ENCODE measurements at regions not wholly inside any gene's neighbourhood (a gene's known extent, or its start where the extent isn't known, plus 50 kb on each side); places are given as distances from the start of the nearest gene placed in this dataset.

DNA sequence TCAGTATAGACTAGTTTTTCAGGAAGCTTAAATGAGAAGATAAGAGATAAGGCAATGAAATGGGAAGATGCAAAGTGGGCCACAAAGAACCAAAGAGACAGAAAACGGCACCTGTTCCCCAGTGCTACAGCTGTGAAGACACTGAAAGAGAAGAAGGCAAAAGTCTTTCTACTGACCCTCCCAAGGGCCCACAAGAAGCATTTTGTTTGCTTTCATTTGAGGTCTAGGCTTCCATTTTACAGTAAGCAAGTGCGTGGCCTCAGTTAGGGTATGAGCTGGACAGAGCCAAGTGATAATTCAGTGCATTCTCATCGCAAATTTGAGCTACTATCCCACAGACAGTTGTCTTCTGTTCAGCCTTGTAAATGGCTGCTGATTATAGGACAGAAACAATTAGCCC, 53.4 kb upstream of the STK17B start:
- DNase-seq = no peak

DNA sequence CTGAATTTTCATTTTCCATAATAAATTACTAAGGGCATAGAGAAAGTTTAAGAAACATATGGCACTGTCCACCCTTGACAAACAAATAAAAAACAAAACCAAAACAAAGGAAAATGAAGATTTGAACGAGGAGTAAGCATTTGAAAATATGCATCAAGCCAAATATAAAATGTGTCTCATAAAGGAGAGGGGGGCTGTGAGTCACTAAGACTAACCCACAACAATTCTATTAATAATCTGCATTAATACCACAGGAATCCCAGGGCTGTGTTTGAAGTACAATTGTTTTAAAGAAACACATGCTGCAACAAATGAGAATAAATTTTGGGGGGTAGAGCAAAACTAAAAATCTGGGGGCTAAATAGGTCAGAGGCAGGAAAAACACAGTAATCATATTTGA, 53.8 kb upstream of the STK17B start:
- no peak for DNase-seq

- no peak for DNase-seq
Observed at GRCh38 chr2:196226058-196226706, 54.8 kb upstream of the STK17B start.

GRCh38 chr2:196226707-196227065, 55.3 kb upstream of the STK17B start:
- no peak for DNase-seq

GRCh38 chr2:196229013-196229412, 57.6 kb upstream of the STK17B start:
- DNase-seq = no peak

GRCh38 chr2:196230061-196230854, 58.9 kb upstream of the STK17B start:
- peak; percentile 84 for DNase-seq

GRCh38 chr2:196233021-196233804, 61.8 kb upstream of the STK17B start:
- DNase-seq = no peak

GRCh38 chr2:196233805-196234475, 62.6 kb upstream of the STK17B start:
- peak; percentile 44 for DNase-seq

GRCh38 chr2:196234672-196235071, 63.3 kb upstream of the STK17B start:
- DNase-seq = peak; percentile 16

DNA sequence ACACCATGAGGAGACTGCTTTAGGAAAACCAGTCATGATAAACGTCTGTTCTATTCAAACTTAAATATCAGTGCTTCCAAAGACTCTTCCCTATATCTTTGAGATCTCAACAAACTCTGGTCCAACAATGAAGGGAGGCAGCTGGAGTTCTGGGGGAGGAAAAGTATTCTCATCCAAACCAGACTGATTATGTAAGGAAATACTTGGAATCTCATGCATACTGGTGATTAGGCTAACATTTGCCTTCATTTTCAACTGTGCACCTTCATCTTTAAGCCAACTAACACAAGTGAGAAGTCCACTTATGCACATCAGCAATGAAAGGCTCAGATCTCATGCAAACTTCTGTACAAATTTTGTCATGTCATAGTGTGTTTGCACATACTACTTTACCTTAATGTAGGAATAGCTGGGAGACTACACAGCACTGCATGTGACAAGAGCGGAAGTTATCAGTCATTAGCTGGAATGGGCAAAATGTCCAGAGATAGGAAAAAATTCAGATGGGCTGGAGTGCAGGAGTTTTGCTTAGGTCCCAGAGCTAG, 67.5 kb upstream of the STK17B start:
- no peak for DNase-seq

DNA sequence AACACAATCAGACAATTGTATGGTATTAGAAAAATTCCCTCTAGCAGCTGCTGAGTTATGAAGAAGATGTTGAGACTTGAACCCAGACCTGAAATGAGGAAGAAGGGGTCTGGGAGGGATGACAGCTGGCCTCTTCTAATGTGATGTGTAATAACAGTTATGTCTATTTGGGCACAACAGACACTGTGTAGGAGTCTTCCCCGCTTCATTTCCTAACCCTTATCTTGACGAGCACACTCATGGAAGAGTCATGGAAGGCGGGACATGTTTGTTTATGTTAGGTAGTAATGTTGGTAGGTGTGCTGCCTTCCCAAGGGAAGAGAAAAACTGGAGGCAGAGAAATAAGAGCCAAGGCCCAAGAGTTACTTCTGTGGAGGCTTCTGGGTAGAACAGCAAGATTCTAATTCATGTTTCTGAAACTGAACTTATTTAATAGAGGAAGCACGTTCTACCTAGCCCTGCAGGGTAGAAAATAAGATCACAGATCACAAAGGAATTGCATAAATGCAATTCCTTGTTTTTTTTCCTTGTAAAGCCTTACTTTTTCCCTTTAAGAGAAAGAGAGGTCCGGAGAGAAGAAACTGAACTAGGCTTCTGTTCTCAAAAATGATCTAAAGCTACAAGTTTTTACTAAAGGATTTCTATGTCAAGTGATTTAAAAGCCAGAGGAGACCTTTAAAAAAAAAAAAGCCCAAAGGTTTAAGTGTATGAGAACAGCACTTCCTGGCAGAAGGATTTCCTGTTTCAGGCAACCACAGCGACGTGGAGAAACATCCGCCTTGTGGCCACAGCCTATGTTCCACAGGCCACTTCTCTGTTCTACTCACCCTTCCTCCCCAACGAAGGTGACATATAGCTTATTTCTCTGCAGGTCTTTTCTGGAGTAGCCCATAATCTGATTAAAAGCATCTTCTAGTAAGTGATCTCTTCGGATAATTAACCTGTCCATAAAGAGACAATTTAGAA, 68.5 kb upstream of the STK17B start:
- peak; percentile 87 for DNase-seq

DNA sequence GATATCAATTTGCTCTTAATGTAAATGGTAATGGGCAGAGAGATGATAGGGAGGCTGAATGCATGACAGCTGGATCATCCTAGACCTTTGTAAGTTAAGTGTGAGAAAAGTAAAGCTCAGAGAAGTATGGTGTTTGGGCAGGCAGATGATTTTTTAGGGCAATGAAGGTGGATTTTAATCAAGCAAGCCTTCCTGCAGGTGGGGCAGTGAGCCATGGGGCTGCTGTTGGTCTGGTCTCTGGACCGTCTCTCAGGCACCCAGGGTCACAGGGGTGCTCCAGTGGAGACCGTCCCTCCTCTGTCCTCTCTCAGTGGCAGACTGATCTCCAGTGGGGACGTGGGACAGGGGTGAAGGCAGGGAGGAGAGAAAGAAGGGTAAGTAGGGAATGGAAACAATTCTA, 69.8 kb upstream of the STK17B start:
- DNase-seq = no peak

- DNase-seq = peak; percentile 62
Observed at GRCh38 chr2:196242131-196242620, 70.8 kb upstream of the STK17B start.

DNA sequence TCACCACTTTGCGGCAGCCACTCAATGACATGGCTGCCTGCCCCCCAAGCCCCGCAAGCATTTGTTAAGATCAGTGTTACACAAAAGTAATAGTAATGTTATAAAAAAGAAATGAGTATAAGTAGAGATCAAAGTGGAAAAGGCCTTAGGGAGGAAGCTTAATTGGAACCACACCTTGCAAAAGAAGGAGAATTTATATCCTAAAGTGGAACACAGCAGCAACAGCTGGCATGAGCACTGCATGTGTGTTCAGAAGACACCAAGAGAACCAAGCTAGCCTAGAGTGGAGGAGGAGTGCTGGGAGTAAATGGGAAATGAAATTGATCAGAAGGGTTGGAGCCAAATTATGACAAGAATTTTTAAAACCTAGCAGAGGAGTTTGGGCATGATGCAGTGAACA, 73.1 kb upstream of the STK17B start:
- no peak for DNase-seq

DNA sequence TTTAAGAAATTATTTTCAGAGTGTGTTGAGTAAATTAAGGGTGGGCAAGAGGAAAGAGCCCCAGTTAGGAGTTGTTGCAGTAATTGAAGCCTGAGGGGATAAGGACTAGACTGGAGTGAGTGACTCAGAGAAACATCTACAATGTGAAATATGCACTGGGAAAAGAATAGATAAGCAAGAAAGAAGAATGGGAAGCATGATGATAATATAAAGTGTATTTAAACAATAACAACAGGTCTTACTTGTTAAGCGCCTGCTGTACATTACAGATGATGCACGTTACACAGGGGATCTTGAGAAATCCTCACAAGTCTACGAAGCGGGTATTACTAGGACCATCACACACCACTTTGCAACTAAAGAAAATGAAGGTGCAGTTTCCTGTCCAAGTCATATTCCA, 73.6 kb upstream of the STK17B start:
- DNase-seq = no peak

GRCh38 chr2:196245378-196246140, 74.2 kb upstream of the STK17B start:
- no peak for DNase-seq

- no peak for DNase-seq
Observed at GRCh38 chr2:196247114-196247975, 76.0 kb upstream of the STK17B start.

DNA sequence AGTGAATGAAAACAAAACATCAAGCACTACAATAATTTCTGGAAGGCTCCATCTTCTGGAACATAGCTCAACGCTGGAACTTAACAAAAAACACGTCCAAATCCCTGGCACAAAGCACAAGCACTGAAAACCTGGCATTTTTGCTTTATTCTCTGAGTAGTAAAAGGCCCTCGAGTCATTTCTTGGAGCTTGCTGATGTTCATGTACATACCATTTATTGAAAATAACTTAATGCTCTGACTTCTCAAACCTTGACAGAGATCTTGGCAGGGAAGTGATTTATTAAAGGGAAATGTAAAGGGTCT, 76.5 kb upstream of the STK17B start:
- no peak for DNase-seq

GRCh38 chr2:196248467-196249094, 77.2 kb upstream of the STK17B start:
- DNase-seq = no peak
